NCI-H1436 treated with DMSO at 0.1 percent for 48 hours (cell line): ENCODE measurements at regions not wholly inside any gene's neighbourhood (a gene's known extent, or its start where the extent isn't known, plus 50 kb on each side); places are given as distances from the start of the nearest gene placed in this dataset.
"Not testable (repeated sequence)": the region's sequence is repeated elsewhere in the genome, so short reads cannot be mapped to it uniquely, and the experiment has no call there.

Experiments used
- DNase-seq: peaks from one replicate; lab custom pipeline; 2025; lab: John Stamatoyannopoulos, UW

- no peak for DNase-seq
Observed at GRCh38 chr20:60760256-60761000, 491.6 kb upstream of the CDH4 start.

- no peak for DNase-seq
Observed at GRCh38 chr20:60761056-60761455, 491.0 kb upstream of the CDH4 start.

DNA sequence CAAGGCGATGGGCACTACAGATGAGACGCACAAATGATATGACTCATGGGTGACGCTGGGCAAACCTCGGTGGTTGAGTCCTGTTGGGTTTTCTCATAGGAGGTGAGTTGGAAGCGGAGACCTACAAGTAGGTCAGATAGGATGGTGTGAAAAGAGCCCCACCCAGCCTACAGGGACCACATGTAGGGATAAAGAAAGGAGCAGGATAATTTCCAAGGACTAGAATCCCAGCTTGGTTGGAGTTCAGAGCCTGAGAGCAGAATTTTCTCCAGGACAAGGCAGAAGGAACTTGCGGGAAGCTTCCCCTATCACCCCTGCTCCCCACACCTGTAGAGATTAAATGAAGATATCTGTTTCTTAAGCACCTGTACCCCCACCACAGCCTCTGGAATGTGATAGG, 489.7 kb upstream of the CDH4 start:
- no peak for DNase-seq

DNA sequence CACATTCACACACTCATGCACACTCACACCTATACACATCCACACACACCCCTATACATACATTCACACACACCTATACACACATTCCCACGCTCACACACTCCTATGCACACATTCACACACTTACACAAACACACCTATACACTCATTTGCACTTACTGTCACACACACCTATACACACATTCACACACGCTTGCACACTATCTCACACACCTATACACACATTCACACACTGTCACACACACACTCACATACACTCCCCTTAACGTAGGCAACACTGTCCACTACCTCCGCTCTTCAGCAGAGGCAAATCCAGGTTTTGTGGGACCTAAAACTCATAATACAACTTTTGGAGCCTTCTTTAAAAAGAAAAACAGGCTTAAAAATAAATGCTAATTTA, 487.7 kb upstream of the CDH4 start:
- DNase-seq: no peak

DNA sequence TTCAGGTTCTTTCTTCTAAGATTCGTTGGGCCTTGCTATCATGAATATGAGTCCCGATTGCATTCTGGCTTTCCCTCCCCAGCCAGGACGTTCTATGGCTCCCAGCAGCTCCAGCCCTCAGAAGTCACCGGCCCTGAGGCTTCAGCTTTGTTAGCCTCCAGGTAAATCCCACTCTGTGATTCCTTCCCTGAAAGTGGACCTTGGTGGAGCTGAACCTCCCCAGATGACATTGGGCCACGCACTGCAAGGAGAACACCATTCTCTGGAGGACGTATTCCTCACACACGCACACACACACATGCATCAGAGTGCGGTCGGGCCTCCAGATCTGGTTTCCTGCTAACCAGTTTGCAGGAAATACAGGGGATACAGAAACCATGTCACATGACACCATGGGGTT, 487.3 kb upstream of the CDH4 start:
- DNase-seq: no peak

- DNase-seq: no peak
Observed at GRCh38 chr20:60765821-60766403, 486.1 kb upstream of the CDH4 start.

GRCh38 chr20:60768216-60768615, 483.8 kb upstream of the CDH4 start:
- DNase-seq: no peak

DNA sequence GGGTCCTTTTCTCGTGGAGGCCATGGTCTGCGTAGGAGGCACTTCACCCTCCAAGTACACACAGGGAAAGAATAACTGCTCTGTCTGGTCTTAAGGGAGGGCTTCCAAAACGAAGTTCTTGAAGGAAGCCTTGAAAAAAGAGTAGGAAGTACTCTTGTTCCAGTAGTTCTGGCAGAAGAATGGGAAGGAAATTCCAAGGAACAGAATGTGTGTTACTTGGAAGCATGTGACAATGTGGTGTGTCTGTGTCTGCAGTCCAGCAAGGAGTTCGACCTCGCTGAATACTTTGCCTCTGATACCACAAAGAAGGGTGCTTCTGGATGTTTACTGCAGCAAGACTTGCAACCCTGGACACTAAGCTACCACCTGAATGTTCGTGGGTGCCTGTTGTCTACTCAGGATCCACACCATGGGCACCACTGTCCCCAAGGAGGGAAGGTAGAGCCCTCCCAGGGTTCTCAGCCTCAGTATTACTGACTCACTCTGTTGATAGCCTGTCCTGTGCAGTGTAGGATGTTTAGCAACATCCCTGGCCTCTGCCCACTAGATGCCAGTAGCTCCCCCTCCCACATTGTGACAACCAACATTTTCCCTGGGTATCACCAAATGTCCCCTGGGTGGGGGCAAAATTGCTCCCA, 471.6 kb upstream of the CDH4 start:
- no peak for DNase-seq

DNA sequence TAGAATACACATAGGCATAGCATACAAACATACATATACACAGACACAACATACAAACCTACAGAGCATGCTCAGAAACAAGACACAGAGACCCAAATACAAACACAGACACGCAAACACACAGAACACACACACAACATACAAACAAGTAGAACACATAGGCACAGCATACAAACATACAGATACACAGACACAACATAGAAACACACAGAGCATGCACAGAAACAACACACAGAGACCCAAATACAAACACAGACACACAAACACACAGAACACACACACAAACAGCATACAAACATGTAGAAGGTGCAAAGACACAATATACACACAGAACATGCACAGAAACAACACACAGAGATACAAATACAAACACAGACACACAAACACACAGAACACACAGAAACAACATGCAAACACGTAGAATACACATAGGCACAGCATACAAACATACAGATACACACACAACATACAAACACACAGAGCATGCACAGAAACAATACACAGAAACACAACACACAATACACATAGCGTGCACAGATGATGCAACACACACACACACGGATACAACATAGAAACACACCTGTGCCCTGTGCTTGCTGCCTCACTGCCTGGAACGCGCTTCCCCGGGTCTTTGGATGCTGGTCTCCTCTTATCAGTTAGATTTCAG, 469.0 kb upstream of the CDH4 start:
- no peak for DNase-seq

DNA sequence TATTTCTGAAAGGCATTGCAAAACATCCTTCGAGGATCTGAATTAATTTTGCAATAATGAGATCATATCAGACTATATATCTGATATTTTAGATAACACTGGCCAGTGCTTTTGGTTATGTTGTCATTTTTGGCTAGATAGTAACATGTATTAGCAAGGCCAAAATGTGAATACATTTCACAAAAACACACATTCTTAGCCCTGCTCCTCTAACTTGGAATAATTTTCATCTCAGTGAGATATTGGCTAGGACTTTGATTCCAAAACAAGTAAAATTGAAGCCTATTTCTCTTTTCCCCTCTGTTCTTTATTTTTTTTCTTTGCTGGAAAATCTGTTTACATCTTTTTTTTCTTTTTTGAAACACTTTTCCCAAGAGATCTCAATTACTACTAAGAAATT, 466.8 kb upstream of the CDH4 start:
- no peak for DNase-seq

- DNase-seq: no peak
Observed at GRCh38 chr20:60785785-60786184, 466.3 kb upstream of the CDH4 start.

DNA sequence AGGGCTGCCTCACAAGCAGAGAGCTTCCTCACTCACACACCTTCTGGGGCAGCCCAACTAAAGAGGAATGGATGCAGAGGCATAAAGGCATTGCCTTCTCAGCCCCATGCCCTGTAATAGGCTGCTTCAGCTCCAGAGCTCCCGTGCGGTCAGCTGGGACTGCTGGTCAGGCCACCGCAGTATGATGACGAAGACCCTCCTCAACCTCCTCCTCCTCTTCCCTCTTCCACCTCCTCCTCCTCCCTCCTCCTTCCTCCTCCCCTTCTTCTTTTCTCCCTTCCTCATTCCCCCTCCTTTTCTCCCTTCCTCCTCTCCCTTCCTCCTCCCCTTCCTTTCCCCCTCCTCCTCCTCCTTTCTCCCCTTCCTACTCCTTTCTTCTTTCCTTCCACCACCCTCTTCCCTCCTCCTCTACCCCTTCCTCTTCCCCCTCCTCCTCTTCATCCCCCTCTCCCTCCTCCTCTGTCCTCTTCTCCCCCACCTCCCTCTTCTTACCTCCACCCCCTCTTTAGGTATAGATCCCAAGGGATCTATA, 465.3 kb upstream of the CDH4 start:
- DNase-seq: no peak

DNA sequence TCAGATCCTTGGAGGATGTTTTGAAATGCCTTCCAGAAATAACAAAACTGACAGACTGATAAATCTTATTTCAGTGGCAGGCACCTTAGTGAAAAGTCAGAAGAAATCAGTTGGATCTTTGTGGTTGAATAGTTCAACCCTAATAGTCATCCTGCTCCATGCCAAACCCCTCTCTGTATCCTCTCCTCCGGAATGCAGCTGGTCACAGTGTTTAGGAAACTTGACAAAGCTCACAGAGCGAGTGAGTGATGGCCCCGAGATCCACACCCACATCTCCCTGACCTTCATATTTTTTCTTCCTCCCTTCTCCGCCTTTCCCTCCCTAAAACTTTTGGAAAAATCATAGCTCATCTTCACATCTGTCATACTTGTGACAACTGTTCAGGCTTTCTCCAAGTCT, 464.8 kb upstream of the CDH4 start:
- no peak for DNase-seq

DNA sequence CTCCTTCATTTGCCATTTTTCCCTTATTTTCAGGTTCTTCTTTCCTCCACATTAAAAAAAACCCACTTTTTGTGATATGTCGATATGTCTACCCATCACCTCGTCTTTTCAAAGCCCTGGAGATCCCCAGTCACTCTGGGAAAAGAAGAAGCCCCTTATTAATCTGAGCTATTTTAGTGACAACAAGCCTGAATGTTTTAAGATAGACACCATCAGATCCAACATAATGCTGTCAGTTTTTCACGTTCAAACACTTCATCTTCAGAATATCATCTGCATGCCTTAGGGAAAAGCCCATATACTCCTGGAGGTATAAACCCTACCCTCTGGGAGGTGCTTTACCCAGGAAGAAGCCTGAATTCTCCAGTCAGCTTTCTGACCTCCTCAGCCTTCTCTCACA, 464.0 kb upstream of the CDH4 start:
- DNase-seq: no peak

DNA sequence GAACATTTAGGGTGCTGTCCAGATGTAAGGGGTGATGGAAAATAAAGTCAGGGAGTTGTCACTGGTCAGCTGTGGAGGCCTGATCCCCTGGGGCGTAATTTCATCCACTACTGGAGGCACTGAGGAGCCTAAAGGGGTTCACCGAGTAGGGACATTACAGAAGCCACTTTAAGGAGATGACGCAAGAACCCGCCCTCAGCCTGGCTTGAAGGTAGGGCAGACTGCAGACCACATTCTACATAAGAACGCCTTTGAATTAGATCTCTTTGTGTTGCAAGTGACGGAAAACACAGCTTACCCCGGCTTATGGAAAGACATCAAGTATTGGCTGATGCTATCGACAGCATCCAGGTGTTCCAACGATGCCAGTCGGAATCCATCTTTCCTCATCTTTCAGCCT, 462.7 kb upstream of the CDH4 start:
- no peak for DNase-seq

DNA sequence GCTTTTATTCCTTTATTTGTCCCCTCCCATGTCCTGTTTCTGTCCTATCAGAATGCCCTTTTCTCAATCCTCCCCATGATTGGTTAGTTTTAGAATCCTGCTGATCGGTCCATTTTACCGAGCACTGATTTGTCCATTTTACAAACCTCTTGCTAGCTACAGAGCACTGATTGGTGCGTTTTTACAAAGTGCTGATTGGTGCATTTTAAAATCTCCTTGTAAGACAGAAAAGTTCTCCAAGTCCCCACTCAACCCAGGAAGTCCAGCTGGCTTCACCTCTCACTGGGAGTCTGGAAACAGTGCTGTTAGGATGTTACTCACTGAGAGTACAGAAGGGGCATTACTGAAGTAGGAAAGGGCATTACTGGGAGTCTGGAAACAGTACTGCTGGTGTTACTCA, 461.7 kb upstream of the CDH4 start:
- DNase-seq: not testable (repeated sequence)

GRCh38 chr20:60791823-60792222, 460.2 kb upstream of the CDH4 start:
- DNase-seq: no peak

- no peak for DNase-seq
Observed at GRCh38 chr20:60792941-60793340, 459.1 kb upstream of the CDH4 start.

DNA sequence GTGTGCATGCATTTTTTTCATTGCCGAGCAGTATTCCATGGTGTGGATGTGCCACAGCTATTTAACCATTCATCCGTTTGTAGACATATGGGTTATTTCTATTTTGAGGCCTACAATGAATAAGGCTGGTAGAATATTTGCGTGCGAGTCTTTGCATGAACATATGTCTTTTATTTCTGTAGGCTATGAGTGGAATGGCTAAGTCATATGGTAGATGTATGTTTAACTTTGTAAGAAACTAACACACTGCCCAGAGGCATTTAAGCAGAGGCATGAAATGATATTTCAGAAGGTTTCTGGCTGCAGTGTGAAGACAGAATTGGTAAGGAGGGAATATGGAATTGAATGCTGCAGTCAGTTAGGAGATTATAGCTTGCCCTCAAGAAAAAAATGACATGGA, 457.4 kb upstream of the CDH4 start:
- DNase-seq: no peak

- no peak for DNase-seq
Observed at GRCh38 chr20:60795651-60796050, 456.4 kb upstream of the CDH4 start.

DNA sequence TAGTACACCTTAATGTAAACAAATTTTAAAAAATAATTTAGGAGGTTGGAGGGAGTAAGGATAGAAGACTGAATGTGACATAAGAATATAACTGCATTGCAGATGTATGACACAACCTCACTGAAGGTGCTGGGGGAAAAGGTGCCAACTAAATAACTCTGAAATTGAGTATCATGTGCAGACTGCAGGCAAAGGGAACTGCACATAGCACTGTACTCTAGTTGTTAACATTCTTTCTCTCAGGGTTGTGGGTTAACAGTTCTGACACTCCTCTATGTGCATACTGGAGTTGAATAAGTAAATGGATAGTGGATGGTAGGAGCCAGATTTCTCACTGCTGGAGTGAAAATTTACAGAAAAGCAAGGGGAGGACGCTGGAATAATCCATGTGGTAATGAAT, 451.9 kb upstream of the CDH4 start:
- DNase-seq: no peak

- DNase-seq: no peak
Observed at GRCh38 chr20:60802676-60803075, 449.4 kb upstream of the CDH4 start.
